Heart right ventricle (tissue), 16 donors: ENCODE measurements at regions not wholly inside any gene's neighbourhood (a gene's known extent, or its start where the extent isn't known, plus 50 kb on each side); places are given as distances from the start of the nearest gene placed in this dataset.

Experiments
- ATAC-seq, 8 donors: fragments of 200-7000 bp; cut with Tn5 transposase; one replicate each; pipeline ENCODE4 v1.9.1; 2020; ENCODE audit warnings: mild to moderate bottlenecking in 8 of 8, moderate library complexity in 8 of 8, moderate number of reproducible peaks in 1 of 8
- DNase-seq, 2 donors: peaks; one replicate each; pipeline ENCODE4 v3.0.0-alpha.2; 2020
- H3K27ac ChIP-seq, 10 donors: fragments of 200-600 bp; sonication (generic) in 2 of 10; one replicate each; pipeline versions ENCODE4 v1.5.0 to v1.8.0; 2020 to 2022; ENCODE audit warnings: mild to moderate bottlenecking in 3 of 10
- H3K27me3 ChIP-seq, 7 donors: fragments of 200-600 bp; one replicate each; pipeline ENCODE4 v1.8.0; 2021 to 2022; ENCODE audit warnings: mild to moderate bottlenecking in 2 of 7
- H3K36me3 ChIP-seq, 9 donors: fragments of 200-600 bp; sonication (generic) in 1 of 9; one replicate each; pipeline versions ENCODE4 v1.5.0 to v1.8.0; 2020 to 2022; ENCODE audit warnings: mild to moderate bottlenecking in 2 of 9
- H3K4me1 ChIP-seq, 9 donors: fragments of 200-600 bp; sonication (generic) in 1 of 9; one replicate each; pipeline versions ENCODE4 v1.5.0 to v1.8.0; 2020 to 2022; ENCODE audit warnings: mild to moderate bottlenecking in 4 of 9
- H3K4me3 ChIP-seq, 10 donors: fragments of 200-600 bp; sonication (generic) in 2 of 10; one replicate each; pipeline versions ENCODE4 v1.5.0 to v1.8.0; 2020 to 2022; ENCODE audit warnings: mild to moderate bottlenecking in 7 of 10, moderate library complexity in 2 of 10
- H3K9me3 ChIP-seq, 11 donors: fragments of 200-600 bp in 10 of 11; sonication (generic) in 2 of 11; one replicate each; pipeline versions ENCODE4 v1.5.0 to v1.8.0; 2013 to 2022; ENCODE audit warnings: mild to moderate bottlenecking in 2 of 11, control low read depth in 1 of 11, moderate library complexity in 1 of 11
- WGBS, 2 donors: extraction: QIAGEN DNeasy Blood & Tissue Kit; methylation state at CpG; one replicate each; pipeline ENCODE4 v1.1.7; 2013; ENCODE audit warnings: inconsistent platforms in 1 of 2; 5-methylcytosine and 5-hydroxymethylcytosine counted together
- intact Hi-C, 10 donors: fragments of 100-400 bp; cut with DNase I; formaldehyde crosslinking; loops; one replicate each; pipeline versions ENCODE4 v1.11.1 to v1.14.2; 2022
- TF ChIP-seq, protein P1 (sequence below), 9 donors: fragments of 200-600 bp; sonication (generic) in 2 of 9; IDR thresholded peaks; one replicate each; pipeline versions ENCODE4 v1.5.0 to v1.8.0; 2021 to 2022; ENCODE audit warnings: antibody characterized with exemption in 9 of 9, mild to moderate bottlenecking in 5 of 9, moderate library complexity in 1 of 9
- donor health status: Arrhythmogenic right ventricular cardiomyopathy.
- donor health status: ischemic (EF 13 %, LVEDD 7.1; RV severe dilation, severe dysfunction).
- donor health status: healthy with polysubstance abuse.
- donor health status: DM: no; HTN: yes; CAD: no.
- donor health status: DM: no; HTN: no; CAD: no.
- donor health status: ischemic (EF 25% LVEDD 6.9; RV normal size, moderate dysfunction).
- donor health status: ischemic (EF 25% LVEDD 5.7; RV mildly dilated, moderate dysfunction).
- donor health status: healthy.
- donor health status: DM: yes; HTN: yes; CAD: no.
- donor health status: Ischemic cardiomyopathy.
- donor health status: ischemic (EF 35%, LVEDD 5.7; RV mildly dilated, moderate dysfunction).
- donor health status: nonischemic (EF 11% LVEDD 7.7; RV severe dilation, severe dysfunction).
- donor health status: DM: yes; HTN: yes; CAD: no.
- donor health status: PGD.
- donor health status: ischemic (EF 29% LVEDD 5.4; RV normal size, mild dysfunction).
- donor health status: nonischemic (EF 23%, LVEDD 6.1; RV moderate dilation, normal function).

DNA sequence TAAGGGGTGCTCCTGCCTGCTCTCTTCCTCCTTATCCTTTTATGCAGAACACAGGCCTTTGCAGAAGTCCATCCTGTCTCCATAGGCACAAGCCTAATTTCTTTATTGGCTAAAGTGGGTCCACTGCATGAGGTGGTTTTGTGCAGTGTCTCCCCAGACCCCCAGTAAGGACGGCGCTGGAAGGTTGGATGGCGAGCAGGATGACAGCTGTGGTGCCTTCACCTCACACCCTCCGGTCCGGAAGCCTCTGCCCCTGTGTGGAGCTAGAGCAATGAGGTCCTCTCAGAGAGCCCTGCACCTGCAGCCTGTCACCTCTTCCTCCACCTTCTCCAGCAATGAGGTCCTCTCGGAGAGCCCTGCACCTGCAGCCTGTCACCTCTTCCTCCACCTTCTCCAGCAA lies 393.7 kb upstream of the IRX1 start:
- peaks cover 0 to 8% (median 0%) of the 10 kb centered on the region in 9 donors for H3K4me1 ChIP-seq
- no peak overlapping the region for H3K4me3 ChIP-seq
- H3K36me3 ChIP-seq: no peaks in the 10 kb centered on the region
- ATAC-seq (no peak), DNase-seq (no peak)
- H3K27ac ChIP-seq: no peak overlapping the region
- peaks cover 0 to 62% (median 40%) of the 10 kb centered on the region in 7 donors for H3K27me3 ChIP-seq
- TF ChIP-seq, protein P1, sequence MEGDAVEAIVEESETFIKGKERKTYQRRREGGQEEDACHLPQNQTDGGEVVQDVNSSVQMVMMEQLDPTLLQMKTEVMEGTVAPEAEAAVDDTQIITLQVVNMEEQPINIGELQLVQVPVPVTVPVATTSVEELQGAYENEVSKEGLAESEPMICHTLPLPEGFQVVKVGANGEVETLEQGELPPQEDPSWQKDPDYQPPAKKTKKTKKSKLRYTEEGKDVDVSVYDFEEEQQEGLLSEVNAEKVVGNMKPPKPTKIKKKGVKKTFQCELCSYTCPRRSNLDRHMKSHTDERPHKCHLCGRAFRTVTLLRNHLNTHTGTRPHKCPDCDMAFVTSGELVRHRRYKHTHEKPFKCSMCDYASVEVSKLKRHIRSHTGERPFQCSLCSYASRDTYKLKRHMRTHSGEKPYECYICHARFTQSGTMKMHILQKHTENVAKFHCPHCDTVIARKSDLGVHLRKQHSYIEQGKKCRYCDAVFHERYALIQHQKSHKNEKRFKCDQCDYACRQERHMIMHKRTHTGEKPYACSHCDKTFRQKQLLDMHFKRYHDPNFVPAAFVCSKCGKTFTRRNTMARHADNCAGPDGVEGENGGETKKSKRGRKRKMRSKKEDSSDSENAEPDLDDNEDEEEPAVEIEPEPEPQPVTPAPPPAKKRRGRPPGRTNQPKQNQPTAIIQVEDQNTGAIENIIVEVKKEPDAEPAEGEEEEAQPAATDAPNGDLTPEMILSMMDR (IDR thresholded peaks at IDR 0.05): no peak
- WGBS, 2 donors: 96 to 100% methylated on average over 5 to 6 of the region's 6 CpGs
- H3K9me3 ChIP-seq: peaks cover 0 to 7% (median 0%) of the 10 kb centered on the region in 11 donors
- intact Hi-C loops: no loop called here

DNA sequence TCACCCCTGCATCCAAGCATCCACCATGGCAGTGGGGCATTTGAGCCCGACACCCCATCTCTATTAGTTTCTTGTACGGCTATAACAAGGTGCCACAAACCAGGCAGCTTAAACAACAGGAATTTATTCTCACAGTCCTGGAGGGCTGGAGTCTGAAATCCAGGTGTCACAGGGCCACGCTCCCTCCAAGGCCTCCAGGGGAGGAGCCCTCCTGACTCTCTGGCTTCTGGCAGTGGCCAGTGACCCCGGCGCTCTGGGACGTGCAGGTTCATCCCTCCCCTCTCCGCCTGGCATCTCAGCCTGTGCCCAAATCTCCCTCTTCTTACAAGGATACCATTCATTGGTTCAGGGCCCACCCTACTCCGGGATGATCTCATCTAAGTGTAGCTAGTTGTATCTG lies 394.5 kb upstream of the IRX1 start:
- intact Hi-C loops: no loop called here
- Histone ChIP-seq H3K4me3 (no peak overlapping the region), H3K4me1 (peaks cover 0 to 8% (median 0%) of the 10 kb centered on the region in 9 donors), H3K27ac (no peak overlapping the region), H3K36me3 (no peaks in the 10 kb centered on the region), H3K27me3 (peaks cover 0 to 66% (median 47%) of the 10 kb centered on the region in 7 donors), H3K9me3 (peaks cover 0 to 7% (median 0%) of the 10 kb centered on the region in 11 donors)
- no peak for ATAC-seq
- no peak for DNase-seq
- 86 to 90% methylated on average over 8 of the region's 8 CpGs for WGBS, 2 donors
- TF ChIP-seq, protein P1 (IDR thresholded peaks at IDR 0.05): no peak

DNA sequence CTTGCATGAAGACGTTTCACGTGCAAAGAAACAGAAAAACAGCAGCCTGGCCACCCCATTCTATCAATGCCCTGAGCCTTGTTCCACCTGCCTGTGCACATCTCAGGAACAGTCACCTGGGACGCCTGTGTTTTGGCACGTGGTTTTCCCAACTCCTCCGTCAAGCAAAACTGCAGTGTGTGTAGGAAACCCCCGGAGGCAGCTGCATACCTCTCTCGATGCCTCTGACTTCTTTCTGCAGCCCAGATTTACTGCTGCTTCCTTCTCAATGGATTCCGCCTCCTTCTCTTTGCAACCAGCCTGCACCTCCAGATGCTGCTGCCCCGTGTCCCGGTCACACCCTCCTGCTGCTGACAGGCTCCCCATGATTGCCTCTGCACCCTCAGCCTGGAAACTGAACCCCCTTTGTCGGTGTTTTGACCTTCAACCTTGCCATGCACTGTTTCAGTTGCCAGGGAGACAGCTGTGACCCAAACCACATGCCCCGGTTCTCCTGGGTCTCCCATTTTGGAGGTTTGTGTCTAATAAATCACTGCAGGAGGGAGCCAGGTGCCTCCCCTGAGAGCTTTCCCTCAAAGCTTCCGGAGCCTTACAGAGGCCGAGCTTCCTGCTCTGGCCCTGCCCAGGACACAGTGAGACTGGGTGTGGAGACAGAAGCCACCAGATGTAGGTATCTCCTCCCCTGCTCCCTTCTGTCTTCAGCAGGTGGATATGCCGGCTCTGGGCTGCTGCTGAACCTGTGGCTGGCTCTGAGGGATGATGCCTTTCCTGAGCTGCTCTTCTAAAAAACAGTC lies 395.5 kb upstream of the IRX1 start:
- H3K4me3 ChIP-seq: no peak overlapping the region
- H3K27ac ChIP-seq: no peak overlapping the region
- no peak for DNase-seq
- H3K4me1 ChIP-seq: peaks cover 0 to 8% (median 0%) of the 10 kb centered on the region in 9 donors
- H3K27me3 ChIP-seq: peaks cover 0 to 66% (median 53%) of the 10 kb centered on the region in 7 donors
- TF ChIP-seq, protein P1 (IDR thresholded peaks at IDR 0.05): no peak
- H3K36me3 ChIP-seq: no peaks in the 10 kb centered on the region
- ATAC-seq: no peak
- WGBS, 2 donors: 54 to 69% methylated on average over 15 of the region's 15 CpGs
- H3K9me3 ChIP-seq: peaks cover 0 to 7% (median 0%) of the 10 kb centered on the region in 11 donors
- intact Hi-C loops: no loop called here

DNA sequence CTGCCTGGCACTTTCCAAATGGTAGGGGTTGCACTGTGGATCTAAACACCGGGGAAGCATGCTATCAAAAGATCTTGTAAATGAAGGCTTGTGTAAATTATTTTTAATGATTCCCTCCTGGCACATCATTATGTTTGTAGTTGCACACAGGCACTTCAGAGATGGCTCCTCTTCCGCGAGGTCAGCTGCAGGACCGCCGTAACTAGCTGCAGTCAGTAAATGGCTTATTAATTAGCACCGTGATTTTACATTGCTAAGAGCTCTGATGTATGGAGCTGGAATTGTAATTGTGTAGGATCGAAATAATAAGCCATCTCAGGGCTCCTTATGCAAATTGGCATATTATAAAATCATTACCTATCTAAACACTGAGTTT lies 397.6 kb upstream of the IRX1 start:
- no peaks in the 10 kb centered on the region for H3K9me3 ChIP-seq
- peak overlapping the region in 1 of 10 donors; percentile 17 for H3K4me3 ChIP-seq
- peaks cover 0 to 82% (median 61%) of the 10 kb centered on the region in 7 donors for H3K27me3 ChIP-seq
- H3K36me3 ChIP-seq: no peaks in the 10 kb centered on the region
- ATAC-seq: no peak
- no peak overlapping the region for H3K27ac ChIP-seq
- TF ChIP-seq, protein P1 (IDR thresholded peaks at IDR 0.05): no peak
- H3K4me1 ChIP-seq: peaks cover 0 to 8% (median 0%) of the 10 kb centered on the region in 9 donors
- WGBS, 2 donors: 20 to 23% methylated on average over 7 of the region's 7 CpGs
- no peak for DNase-seq
- intact Hi-C loops: no loop called here
